ENCODE measurements at regions not wholly inside any gene's neighbourhood (a gene's known extent, or its start where the extent isn't known, plus 50 kb on each side); places are given as distances from the start of the nearest gene placed in this dataset.
"Not testable (repeated sequence)": the region's sequence is repeated elsewhere in the genome, so short reads cannot be mapped to it uniquely, and the experiment has no call there.

DNA sequence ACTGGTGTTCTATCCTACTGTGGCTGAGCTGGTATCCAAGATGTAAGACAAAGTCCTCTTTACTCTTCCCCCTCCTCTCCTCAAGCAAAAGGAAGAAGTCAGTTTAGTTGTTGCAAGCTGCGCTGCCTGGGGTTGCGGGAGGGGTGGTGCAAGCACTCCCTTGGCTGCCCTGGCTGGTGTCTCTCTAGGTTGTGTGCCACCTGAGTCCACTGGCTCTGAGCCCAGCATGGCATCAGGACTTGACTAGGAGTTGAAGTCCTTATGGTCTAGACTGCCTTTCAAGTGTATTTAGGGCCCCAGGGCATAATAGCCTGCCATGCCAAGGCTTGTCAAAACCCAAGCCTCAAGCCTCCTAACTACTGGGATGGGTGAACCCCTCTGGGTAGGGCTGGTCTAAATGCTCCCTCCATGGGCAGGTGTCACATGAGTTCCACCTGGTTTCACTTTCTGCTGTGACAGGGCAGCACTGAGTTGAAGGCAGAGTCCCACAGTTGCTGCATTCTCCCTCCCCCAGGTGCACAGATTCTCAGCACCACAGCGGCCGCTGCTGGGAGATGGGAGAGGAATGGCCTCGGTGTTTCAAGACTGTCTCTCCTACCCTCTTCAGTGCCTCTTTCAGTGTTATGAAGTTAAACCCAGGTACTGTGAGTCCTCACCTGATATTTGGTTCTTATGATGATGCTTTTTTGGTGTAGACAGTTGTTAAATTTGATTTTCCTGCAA lies 62.5 kb upstream of the CHRNB4 start:
- not testable (repeated sequence) for TF ChIP-seq POLR2A (IDR thresholded peaks at IDR 0.05; ENCODE audit: low read depth, low read length); GATA2 (IDR thresholded peaks at IDR 0.05; ENCODE audit: insufficient read depth, insufficient read length, low read depth, low read length); MYC (IDR thresholded peaks at IDR 0.05; ENCODE audit: low read depth, low read length); EZH2 (IDR thresholded peaks at IDR 0.05; ENCODE audit: borderline replicate concordance, low read depth, low read length, severe bottlenecking)
- TF ChIP-seq, protein P1, sequence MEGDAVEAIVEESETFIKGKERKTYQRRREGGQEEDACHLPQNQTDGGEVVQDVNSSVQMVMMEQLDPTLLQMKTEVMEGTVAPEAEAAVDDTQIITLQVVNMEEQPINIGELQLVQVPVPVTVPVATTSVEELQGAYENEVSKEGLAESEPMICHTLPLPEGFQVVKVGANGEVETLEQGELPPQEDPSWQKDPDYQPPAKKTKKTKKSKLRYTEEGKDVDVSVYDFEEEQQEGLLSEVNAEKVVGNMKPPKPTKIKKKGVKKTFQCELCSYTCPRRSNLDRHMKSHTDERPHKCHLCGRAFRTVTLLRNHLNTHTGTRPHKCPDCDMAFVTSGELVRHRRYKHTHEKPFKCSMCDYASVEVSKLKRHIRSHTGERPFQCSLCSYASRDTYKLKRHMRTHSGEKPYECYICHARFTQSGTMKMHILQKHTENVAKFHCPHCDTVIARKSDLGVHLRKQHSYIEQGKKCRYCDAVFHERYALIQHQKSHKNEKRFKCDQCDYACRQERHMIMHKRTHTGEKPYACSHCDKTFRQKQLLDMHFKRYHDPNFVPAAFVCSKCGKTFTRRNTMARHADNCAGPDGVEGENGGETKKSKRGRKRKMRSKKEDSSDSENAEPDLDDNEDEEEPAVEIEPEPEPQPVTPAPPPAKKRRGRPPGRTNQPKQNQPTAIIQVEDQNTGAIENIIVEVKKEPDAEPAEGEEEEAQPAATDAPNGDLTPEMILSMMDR (IDR thresholded peaks at IDR 0.05; ENCODE audit: extremely low read depth in 1 of 2, insufficient read depth in 1 of 2, low read depth in 1 of 2, low read length in 2 of 2): not testable (repeated sequence)

All from endothelial cell of umbilical vein (primary cell).